Thoracic aorta (tissue), 2 donors: ENCODE measurements at regions not wholly inside any gene's neighbourhood (a gene's known extent, or its start where the extent isn't known, plus 50 kb on each side); places are given as distances from the start of the nearest gene placed in this dataset.

Source experiments
- ATAC-seq: fragments of 150-250 bp; one replicate; pipeline ENCODE4 v1.8.0; 2017; ENCODE audit warnings: low read depth; ENCODE audit not compliant: insufficient number of reproducible peaks, low FRiP score
- DNase-seq: peaks from one replicate; pipeline ENCODE4 v3.0.0-alpha.2; 2020; ENCODE audit warnings: low spot score
- H3K27ac ChIP-seq, 2 donors: fragments of 200-600 bp; sonication (generic); 1 replicate in 1 of 2; 2 replicates in 1 of 2; pipeline ENCODE4 v1.5.1; 2016; ENCODE audit warnings: mild to moderate bottlenecking in 2 of 2, moderate library complexity in 2 of 2
- H3K27me3 ChIP-seq: fragments of 200-600 bp; sonication (generic); replicated peaks from 2 replicates; pipeline ENCODE4 v1.6.0; 2016; ENCODE audit warnings: mild to moderate bottlenecking; ENCODE audit not compliant: insufficient read depth
- H3K36me3 ChIP-seq: fragments of 200-600 bp; sonication (generic); one replicate; pipeline ENCODE4 v1.5.1; 2016
- H3K4me1 ChIP-seq, 2 donors: fragments of 200-600 bp; sonication (generic); 1 replicate in 1 of 2; 2 replicates in 1 of 2; pipeline versions ENCODE4 v1.5.1 to v1.6.0; 2016; ENCODE audit warnings: low read depth in 2 of 2, mild to moderate bottlenecking in 1 of 2; ENCODE audit not compliant: control insufficient read depth in 1 of 2
- H3K4me3 ChIP-seq: fragments of 200-600 bp; sonication (generic); 2 replicates; pipeline ENCODE4 v1.5.1; 2016; ENCODE audit warnings: mild to moderate bottlenecking
- H3K9me3 ChIP-seq: fragments of 200-600 bp; sonication (generic); 2 replicates; pipeline ENCODE4 v1.5.1; 2016
- CTCF ChIP-seq: fragments of 200-600 bp; sonication (generic); IDR thresholded peaks from one replicate; pipeline ENCODE4 v1.5.1; 2019; ENCODE audit warnings: antibody characterized with exemption

DNA sequence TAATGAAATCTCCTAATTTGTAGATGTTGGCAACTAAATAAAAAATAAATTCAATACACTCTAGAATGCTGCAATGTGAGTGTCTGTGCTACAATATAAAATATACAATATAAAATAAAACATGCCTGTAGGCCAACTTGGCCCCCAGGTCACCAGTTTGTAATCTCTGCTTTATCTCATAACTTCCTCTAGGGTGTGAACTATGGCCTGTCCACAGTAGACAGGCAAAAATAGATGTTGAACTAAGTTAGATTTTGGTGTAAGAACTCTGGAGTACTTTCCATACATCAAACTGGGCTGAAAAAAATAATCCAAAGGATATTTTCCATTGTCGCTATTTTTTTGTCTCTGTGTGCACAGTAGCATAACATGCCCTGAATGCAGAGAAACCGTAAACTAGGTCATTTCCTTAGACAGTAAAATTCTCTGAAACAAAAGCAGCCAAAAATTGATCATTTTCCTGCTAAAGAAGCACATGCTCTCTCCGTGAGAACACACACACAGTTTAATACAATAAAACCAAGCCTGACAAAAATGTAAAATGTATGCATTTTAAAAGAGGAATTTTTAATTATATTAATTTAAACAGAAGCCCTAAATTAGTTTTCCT is 98.5 kb upstream of the ZFP64 start:
- H3K36me3 ChIP-seq = no peaks in the 10 kb centered on the region
- ATAC-seq (no peak), DNase-seq (no peak)
- TF ChIP-seq CTCF = no peak
- no peak overlapping the region for H3K27ac ChIP-seq
- H3K4me3 ChIP-seq = no peak overlapping the region
- H3K4me1 ChIP-seq = no peaks in the 10 kb centered on the region
- H3K27me3 ChIP-seq = no peaks in the 10 kb centered on the region
- H3K9me3 ChIP-seq = no peaks in the 10 kb centered on the region

DNA sequence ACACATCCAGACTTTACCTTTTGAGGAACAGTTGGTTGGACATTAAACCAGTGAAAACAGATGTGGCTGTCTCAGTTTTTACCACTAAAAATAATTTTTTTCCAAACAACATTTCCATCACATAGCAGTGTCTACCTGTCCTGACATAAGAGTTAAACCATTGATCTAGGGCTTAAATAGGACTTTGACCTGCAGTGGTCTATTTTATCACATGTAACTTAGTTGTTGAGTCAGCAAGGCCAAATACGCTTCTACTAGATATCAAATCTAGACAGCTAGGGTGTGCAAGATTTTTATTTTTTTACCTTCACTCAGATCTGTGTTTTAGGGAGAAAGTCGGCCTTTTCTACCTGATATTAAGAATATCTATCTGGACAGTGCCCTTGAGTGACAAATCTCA is 88.8 kb upstream of the ZFP64 start:
- ATAC-seq = no peak

GRCh38 chr20:52279706-52280105 is 88.1 kb upstream of the ZFP64 start:
- ATAC-seq = no peak
- TF ChIP-seq CTCF = no peak
- Histone ChIP-seq H3K4me3 (no peak overlapping the region), H3K9me3 (no peaks in the 10 kb centered on the region), H3K27me3 (no peaks in the 10 kb centered on the region), H3K27ac (no peak overlapping the region), H3K36me3 (no peaks in the 10 kb centered on the region), H3K4me1 (no peaks in the 10 kb centered on the region)
- DNase-seq = no peak

More for the DNA sequence above, 88.8 kb upstream of the ZFP64 start:
- Histone ChIP-seq H3K27ac (no peak overlapping the region), H3K4me3 (no peak overlapping the region), H3K36me3 (no peaks in the 10 kb centered on the region), H3K27me3 (no peaks in the 10 kb centered on the region), H3K4me1 (no peaks in the 10 kb centered on the region), H3K9me3 (no peaks in the 10 kb centered on the region)
- DNase-seq = no peak
- TF ChIP-seq CTCF = no peak

GRCh38 chr20:52275181-52275691 is 83.7 kb upstream of the ZFP64 start:
- ATAC-seq = no peak
- no peak for TF ChIP-seq CTCF

GRCh38 chr20:52270696-52271095 is 79.1 kb upstream of the ZFP64 start:
- H3K9me3 ChIP-seq = no peaks in the 10 kb centered on the region

More at GRCh38 chr20:52275181-52275691, 83.7 kb upstream of the ZFP64 start:
- no peaks in the 10 kb centered on the region for H3K27me3 ChIP-seq
- H3K4me1 ChIP-seq = no peaks in the 10 kb centered on the region
- no peak for DNase-seq
- H3K27ac ChIP-seq = no peak overlapping the region
- H3K36me3 ChIP-seq = no peaks in the 10 kb centered on the region
- no peaks in the 10 kb centered on the region for H3K9me3 ChIP-seq
- H3K4me3 ChIP-seq = no peak overlapping the region

More at GRCh38 chr20:52270696-52271095, 79.1 kb upstream of the ZFP64 start:
- no peak for DNase-seq
- no peak for ATAC-seq
- TF ChIP-seq CTCF = no peak
- Histone ChIP-seq H3K4me3 (no peak overlapping the region), H3K27ac (no peak overlapping the region), H3K27me3 (no peaks in the 10 kb centered on the region), H3K36me3 (no peaks in the 10 kb centered on the region), H3K4me1 (no peaks in the 10 kb centered on the region)
